ENCODE measurements at regions not wholly inside any gene's neighbourhood (a gene's known extent, or its start where the extent isn't known, plus 50 kb on each side); places are given as distances from the start of the nearest gene placed in this dataset.

DNA sequence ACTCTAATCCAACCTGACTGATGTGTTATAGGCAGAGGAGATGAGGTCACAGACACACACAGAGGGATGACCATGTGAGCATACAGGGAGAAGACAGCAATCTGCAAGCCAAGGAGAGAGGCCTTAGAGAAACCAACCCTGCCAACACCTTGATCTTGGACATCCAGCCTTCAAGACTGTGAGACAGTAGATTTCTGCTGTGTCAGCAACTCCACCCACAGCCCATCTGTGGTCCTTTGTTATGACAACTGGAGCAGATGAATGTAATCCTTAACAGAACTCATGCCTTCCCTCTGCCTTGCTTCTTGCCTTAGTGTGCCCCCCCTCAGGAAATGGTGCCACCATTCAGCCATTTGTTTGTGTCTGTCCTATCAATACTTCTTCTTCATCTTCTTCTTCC, 107.4 kb downstream of the NXNL2 start:
- no peaks in the 10 kb centered on the region for H3K36me3 ChIP-seq (ENCODE audit: low read depth)
- TF ChIP-seq, protein P1, sequence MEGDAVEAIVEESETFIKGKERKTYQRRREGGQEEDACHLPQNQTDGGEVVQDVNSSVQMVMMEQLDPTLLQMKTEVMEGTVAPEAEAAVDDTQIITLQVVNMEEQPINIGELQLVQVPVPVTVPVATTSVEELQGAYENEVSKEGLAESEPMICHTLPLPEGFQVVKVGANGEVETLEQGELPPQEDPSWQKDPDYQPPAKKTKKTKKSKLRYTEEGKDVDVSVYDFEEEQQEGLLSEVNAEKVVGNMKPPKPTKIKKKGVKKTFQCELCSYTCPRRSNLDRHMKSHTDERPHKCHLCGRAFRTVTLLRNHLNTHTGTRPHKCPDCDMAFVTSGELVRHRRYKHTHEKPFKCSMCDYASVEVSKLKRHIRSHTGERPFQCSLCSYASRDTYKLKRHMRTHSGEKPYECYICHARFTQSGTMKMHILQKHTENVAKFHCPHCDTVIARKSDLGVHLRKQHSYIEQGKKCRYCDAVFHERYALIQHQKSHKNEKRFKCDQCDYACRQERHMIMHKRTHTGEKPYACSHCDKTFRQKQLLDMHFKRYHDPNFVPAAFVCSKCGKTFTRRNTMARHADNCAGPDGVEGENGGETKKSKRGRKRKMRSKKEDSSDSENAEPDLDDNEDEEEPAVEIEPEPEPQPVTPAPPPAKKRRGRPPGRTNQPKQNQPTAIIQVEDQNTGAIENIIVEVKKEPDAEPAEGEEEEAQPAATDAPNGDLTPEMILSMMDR (IDR thresholded peaks at IDR 0.05; ENCODE audit: poor library complexity, severe bottlenecking) = no peak
- no peaks in the 10 kb centered on the region for H3K4me1 ChIP-seq (ENCODE audit: insufficient read depth, poor library complexity, severe bottlenecking)
- ATAC-seq (ENCODE audit: low read depth) (no peak), DNase-seq (ENCODE audit: low spot score) (no peak)
- no peak overlapping the region for H3K4me3 ChIP-seq (ENCODE audit: severe bottlenecking)
- H3K27ac ChIP-seq (ENCODE audit: poor library complexity, severe bottlenecking) = no peak overlapping the region
- no peaks in the 10 kb centered on the region for H3K9me3 ChIP-seq (ENCODE audit: severe bottlenecking)
- H3K27me3 ChIP-seq (ENCODE audit: insufficient read depth, poor library complexity, severe bottlenecking) = peaks cover 2% of the 10 kb centered on the region

DNA sequence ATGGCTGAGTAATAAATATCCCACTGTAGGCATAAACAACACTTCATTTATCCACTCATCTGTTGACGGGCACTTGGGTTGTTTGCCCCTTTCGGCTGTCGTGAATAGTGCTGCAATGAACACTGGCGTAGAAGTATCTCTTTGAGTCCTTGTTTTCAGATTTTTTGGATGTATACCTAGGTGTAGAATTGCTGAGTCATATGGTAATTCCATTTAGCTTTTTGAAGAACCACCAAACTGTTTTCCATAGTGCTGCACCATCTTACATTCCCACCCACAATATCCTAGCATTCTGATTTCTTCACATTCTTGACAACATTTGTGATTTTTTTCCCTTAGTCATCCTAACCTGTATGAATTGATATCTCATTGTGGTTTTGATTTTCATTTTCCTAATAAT, 109.0 kb downstream of the NXNL2 start:
- Histone ChIP-seq H3K36me3 (ENCODE audit: low read depth) (no peaks in the 10 kb centered on the region), H3K9me3 (ENCODE audit: severe bottlenecking) (no peaks in the 10 kb centered on the region), H3K27me3 (ENCODE audit: insufficient read depth, poor library complexity, severe bottlenecking) (no peaks in the 10 kb centered on the region), H3K4me1 (ENCODE audit: insufficient read depth, poor library complexity, severe bottlenecking) (no peaks in the 10 kb centered on the region), H3K27ac (ENCODE audit: poor library complexity, severe bottlenecking) (no peak overlapping the region), H3K4me3 (ENCODE audit: severe bottlenecking) (no peak overlapping the region)
- TF ChIP-seq, protein P1 (IDR thresholded peaks at IDR 0.05; ENCODE audit: poor library complexity, severe bottlenecking) = no peak
- ATAC-seq (ENCODE audit: low read depth) (no peak), DNase-seq (ENCODE audit: low spot score) (no peak)

DNA sequence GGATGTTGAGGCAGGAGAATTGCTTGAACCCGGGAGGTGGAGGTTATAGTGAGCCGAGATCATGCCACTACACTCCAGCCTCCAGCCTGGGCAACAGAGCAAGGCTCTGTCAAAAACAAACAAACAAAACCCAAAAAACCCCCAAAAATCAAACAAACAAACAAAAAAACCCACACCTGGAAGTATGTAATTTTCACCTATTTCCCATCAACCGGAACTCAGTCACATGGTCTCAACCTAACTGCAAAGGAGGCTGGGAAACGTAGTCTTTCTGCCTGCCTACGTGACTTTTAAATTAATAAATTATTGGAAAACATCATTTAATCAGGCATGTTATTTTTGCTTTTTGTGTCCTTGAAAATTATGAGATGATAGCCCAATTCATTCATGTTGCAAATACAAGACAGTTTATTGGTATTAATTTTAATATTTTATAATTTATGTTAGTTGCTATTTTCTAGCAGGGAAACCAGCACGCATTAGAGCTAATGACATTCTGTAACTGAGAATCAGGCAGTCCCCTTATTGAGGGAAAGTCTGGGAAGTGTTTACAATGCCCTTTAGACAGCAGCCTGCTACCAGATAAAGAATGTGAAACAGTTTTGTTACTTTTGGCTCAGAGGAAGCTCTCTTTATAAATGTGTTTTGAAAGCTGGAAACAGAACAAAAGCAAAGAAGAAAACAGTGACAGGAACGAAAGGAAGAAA, 110.3 kb downstream of the NXNL2 start:
- Histone ChIP-seq H3K27me3 (ENCODE audit: insufficient read depth, poor library complexity, severe bottlenecking) (no peaks in the 10 kb centered on the region), H3K36me3 (ENCODE audit: low read depth) (no peaks in the 10 kb centered on the region), H3K27ac (ENCODE audit: poor library complexity, severe bottlenecking) (no peak overlapping the region), H3K9me3 (ENCODE audit: severe bottlenecking) (no peaks in the 10 kb centered on the region), H3K4me1 (ENCODE audit: insufficient read depth, poor library complexity, severe bottlenecking) (no peaks in the 10 kb centered on the region), H3K4me3 (ENCODE audit: severe bottlenecking) (no peak overlapping the region)
- ATAC-seq (ENCODE audit: low read depth) (no peak), DNase-seq (ENCODE audit: low spot score) (no peak)
- TF ChIP-seq, protein P1 (IDR thresholded peaks at IDR 0.05; ENCODE audit: poor library complexity, severe bottlenecking) = no peak

DNA sequence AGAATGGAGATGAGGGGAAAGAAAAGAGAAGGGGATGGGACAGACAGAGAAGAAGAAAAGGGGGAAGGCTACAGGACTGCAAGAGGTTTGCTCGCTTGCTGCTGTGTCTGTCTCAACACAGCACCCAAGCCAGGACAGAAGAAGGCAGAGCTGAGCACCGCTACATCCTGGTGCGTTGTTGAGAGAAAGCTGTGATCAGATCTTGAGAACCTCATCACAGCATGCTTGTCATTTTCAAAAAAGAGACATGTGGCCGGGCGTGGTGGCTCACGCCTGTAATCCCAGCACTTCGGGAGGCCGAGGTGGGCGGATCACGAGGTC, 110.9 kb downstream of the NXNL2 start:
- TF ChIP-seq, protein P1 (IDR thresholded peaks at IDR 0.05; ENCODE audit: poor library complexity, severe bottlenecking) = no peak

DNA sequence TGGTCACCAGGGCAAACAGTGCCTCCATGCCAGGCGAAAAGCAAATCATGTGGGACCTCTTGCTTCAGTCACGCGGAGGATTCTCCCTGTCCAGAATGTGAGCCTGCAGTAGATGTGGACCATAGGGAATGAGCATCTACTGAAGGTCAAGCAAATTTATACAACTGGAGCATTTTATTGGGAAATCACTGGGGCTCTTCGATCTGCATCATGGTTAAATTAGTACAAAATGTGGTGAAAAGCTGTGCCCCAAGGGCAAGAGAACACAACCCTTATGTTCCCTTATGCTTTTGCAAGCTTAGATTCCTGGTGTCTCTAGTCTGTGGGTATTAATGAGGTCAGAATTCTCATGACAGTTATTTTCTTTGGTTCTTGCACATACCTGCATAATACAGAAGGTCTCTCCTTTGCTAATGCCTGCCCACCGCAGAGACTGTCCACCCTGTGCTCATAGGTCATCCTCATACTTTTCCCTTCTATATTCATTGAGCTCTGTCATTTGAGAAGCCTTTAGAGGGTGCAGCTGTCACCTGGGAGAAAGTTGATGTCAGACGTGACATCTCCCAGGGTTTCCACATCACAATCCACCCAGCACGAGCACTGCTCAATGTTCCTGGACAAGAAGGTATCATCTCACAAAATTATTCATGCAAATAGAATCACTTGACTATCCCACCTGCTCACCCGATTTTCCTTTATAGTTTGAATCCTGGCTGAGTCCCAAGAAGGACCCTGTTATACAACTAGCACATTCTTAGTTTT, 111.7 kb downstream of the NXNL2 start:
- H3K36me3 ChIP-seq (ENCODE audit: low read depth) = no peaks in the 10 kb centered on the region
- H3K27ac ChIP-seq (ENCODE audit: poor library complexity, severe bottlenecking) = no peak overlapping the region
- H3K9me3 ChIP-seq (ENCODE audit: severe bottlenecking) = no peaks in the 10 kb centered on the region
- TF ChIP-seq, protein P1 (IDR thresholded peaks at IDR 0.05; ENCODE audit: poor library complexity, severe bottlenecking) = no peak
- H3K4me1 ChIP-seq (ENCODE audit: insufficient read depth, poor library complexity, severe bottlenecking) = peaks cover 6% of the 10 kb centered on the region
- DNase-seq (ENCODE audit: low spot score) (no peak), ATAC-seq (ENCODE audit: low read depth) (no peak)
- H3K4me3 ChIP-seq (ENCODE audit: severe bottlenecking) = no peak overlapping the region
- H3K27me3 ChIP-seq (ENCODE audit: insufficient read depth, poor library complexity, severe bottlenecking) = no peaks in the 10 kb centered on the region

More for the DNA sequence above, 110.9 kb downstream of the NXNL2 start:
- H3K27me3 ChIP-seq (ENCODE audit: insufficient read depth, poor library complexity, severe bottlenecking) = no peaks in the 10 kb centered on the region
- no peak overlapping the region for H3K27ac ChIP-seq (ENCODE audit: poor library complexity, severe bottlenecking)
- DNase-seq (ENCODE audit: low spot score) = no peak
- H3K36me3 ChIP-seq (ENCODE audit: low read depth) = no peaks in the 10 kb centered on the region
- H3K9me3 ChIP-seq (ENCODE audit: severe bottlenecking) = no peaks in the 10 kb centered on the region
- no peaks in the 10 kb centered on the region for H3K4me1 ChIP-seq (ENCODE audit: insufficient read depth, poor library complexity, severe bottlenecking)
- no peak for ATAC-seq (ENCODE audit: low read depth)
- H3K4me3 ChIP-seq (ENCODE audit: severe bottlenecking) = no peak overlapping the region

Data from RWPE2 (cell line).